Cardiac muscle cell (in vitro differentiated cells and primary cell): ENCODE measurements at regions not wholly inside any gene's neighbourhood (a gene's known extent, or its start where the extent isn't known, plus 50 kb on each side); places are given as distances from the start of the nearest gene placed in this dataset.

Experiments
- DNase-seq, 2 donors: peaks; one replicate each; pipeline versions ENCODE4 v3.0.0 to v3.0.0-alpha.2; 2010 to 2017; ENCODE audit warnings: low read depth in 1 of 2, low spot score in 1 of 2
- H3K27ac ChIP-seq: fragments of 200-600 bp; sonication (generic); 2 replicates; pipeline ENCODE4 v1.5.1; 2016
- H3K27me3 ChIP-seq: fragments of 200-600 bp; sonication (generic); 2 replicates; pipeline ENCODE4 v1.6.0; 2016; ENCODE audit warnings: control low read depth
- H3K36me3 ChIP-seq: fragments of 200-600 bp; sonication (generic); 2 replicates; pipeline ENCODE4 v1.5.1; 2016; ENCODE audit warnings: control low read depth
- H3K4me1 ChIP-seq: fragments of 200-600 bp; sonication (generic); 2 replicates; pipeline ENCODE4 v1.8.1; 2017; ENCODE audit warnings: low read depth, mild to moderate bottlenecking, mixed run types
- H3K4me3 ChIP-seq: fragments of 200-600 bp; sonication (generic); 2 replicates; pipeline ENCODE4 v1.5.1; 2016; ENCODE audit warnings: mild to moderate bottlenecking
- H3K9me3 ChIP-seq: fragments of 200-600 bp; sonication (generic); 2 replicates; pipeline ENCODE4 v1.5.1; 2017; ENCODE audit warnings: low read depth, mild to moderate bottlenecking, control low read depth
- TF ChIP-seq, protein P1 (sequence below): IDR thresholded peaks from 2 replicates; pipeline ENCODE4 v1.5.1; 2012; ENCODE audit warnings: low read depth, mild to moderate bottlenecking, low read length

DNA sequence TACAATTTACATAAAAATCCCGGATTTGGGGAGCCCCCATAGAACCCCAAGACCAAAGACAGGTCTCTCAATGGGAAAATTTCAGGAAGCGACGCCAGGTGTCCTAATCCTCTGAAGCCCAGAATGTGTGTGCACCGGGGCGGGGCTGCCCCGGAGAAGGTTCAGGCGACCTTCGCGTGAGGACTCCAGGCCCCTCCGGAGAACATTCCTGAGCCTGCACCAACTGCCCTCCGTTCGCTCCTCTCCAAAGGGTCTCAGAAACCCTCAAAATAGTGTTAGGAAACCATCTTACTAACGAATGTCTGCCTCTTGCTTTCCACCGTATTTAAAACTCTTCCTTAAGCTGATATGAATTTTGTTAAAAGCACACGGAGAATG, 78.5 kb upstream of the INSIG1 start:
- peaks cover 2% of the 10 kb centered on the region for H3K4me1 ChIP-seq
- TF ChIP-seq, protein P1, sequence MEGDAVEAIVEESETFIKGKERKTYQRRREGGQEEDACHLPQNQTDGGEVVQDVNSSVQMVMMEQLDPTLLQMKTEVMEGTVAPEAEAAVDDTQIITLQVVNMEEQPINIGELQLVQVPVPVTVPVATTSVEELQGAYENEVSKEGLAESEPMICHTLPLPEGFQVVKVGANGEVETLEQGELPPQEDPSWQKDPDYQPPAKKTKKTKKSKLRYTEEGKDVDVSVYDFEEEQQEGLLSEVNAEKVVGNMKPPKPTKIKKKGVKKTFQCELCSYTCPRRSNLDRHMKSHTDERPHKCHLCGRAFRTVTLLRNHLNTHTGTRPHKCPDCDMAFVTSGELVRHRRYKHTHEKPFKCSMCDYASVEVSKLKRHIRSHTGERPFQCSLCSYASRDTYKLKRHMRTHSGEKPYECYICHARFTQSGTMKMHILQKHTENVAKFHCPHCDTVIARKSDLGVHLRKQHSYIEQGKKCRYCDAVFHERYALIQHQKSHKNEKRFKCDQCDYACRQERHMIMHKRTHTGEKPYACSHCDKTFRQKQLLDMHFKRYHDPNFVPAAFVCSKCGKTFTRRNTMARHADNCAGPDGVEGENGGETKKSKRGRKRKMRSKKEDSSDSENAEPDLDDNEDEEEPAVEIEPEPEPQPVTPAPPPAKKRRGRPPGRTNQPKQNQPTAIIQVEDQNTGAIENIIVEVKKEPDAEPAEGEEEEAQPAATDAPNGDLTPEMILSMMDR: no peak
- H3K27ac ChIP-seq: no peak overlapping the region
- no peaks in the 10 kb centered on the region for H3K27me3 ChIP-seq
- H3K36me3 ChIP-seq: no peaks in the 10 kb centered on the region
- H3K9me3 ChIP-seq: no peaks in the 10 kb centered on the region
- no peak overlapping the region for H3K4me3 ChIP-seq
- DNase-seq: no peak

DNA sequence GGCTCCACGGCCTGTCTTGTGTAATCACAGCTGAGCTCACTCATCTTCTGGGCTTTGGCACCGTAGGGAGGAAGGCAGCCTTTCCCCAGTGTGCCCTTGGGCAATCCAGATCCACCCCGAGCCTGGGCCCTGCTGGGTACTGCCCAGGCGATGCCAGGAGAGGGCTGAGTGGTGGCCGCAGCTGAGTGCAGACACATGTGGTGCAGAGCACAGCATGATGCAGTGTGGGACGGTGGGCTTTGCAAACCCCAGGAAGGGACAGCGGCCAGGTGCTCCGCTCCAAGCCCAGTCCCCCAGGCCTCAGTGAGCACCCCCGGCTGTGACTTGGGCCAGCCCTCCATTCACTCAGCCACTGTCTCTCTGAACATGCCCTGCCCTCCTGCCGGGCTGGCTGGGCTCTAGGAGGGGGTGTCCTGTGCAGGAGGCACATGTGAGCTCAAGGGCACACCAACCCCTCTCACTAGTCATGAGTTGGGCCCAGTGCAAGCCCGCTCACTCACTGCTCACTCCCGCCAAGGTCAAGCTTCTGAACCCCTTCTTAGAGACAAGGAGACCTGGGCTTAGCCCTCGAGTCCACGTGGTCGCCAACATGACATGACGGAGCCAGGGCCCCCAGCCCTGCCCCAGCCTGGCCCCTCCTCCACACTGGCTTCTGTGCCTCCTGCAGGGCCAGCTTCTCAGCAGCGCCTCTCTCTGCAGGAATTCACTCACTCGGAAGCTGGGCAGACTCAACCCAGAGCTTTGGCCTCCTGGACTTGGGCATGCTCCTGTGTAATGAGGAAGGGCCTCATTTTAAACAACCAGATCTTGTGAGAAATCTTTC, 77.5 kb upstream of the INSIG1 start:
- Histone ChIP-seq H3K4me3 (no peak overlapping the region), H3K36me3 (no peaks in the 10 kb centered on the region), H3K4me1 (peaks cover 9% of the 10 kb centered on the region), H3K27ac (no peak overlapping the region), H3K27me3 (no peaks in the 10 kb centered on the region), H3K9me3 (no peaks in the 10 kb centered on the region)
- TF ChIP-seq, protein P1: no peak
- DNase-seq: no peak

DNA sequence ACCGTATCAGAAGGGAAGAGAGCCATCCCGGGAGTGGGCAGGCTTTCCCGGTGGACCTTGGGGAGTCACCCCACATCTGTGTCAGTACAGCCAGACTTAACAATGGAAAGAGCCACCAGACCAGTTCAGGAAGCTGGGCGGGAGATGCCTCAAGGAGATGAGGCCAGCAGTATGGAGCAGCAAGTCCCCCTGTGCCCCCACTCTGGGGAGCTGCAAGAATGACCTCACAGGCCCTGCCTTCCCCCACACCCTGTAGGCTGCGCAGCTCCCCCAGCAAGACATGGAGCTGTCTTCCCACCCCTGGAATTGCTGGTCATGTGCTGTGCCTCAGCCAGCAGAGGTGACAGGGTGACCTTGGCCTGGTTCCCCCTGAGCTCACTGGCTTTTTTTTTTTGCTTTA, 76.8 kb upstream of the INSIG1 start:
- TF ChIP-seq, protein P1: no peak

DNA sequence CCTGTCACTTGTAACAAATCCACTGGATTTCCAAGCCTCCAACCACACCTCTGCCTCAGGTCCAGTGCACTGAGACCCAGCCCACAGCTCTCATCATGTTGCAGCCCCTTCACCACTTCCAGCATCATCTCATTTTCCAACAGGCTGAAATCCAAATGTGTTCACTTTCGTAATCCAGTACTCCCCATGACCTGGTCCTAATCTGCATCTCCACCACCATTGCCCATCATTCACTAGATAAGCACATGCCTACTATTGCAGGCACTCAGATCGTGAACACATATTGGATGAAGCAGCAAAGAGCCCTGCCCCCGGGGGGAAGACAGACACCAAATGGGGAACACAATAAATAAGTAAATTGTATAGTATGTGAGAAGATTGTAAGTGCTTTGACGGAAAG, 76.1 kb upstream of the INSIG1 start:
- Histone ChIP-seq H3K27me3 (no peaks in the 10 kb centered on the region), H3K9me3 (no peaks in the 10 kb centered on the region), H3K4me3 (no peak overlapping the region), H3K4me1 (peaks cover 9% of the 10 kb centered on the region), H3K27ac (no peak overlapping the region), H3K36me3 (no peaks in the 10 kb centered on the region)
- TF ChIP-seq, protein P1: no peak
- DNase-seq: no peak

More for the DNA sequence above, 76.8 kb upstream of the INSIG1 start:
- H3K36me3 ChIP-seq: no peaks in the 10 kb centered on the region
- H3K4me1 ChIP-seq: peaks cover 9% of the 10 kb centered on the region
- no peaks in the 10 kb centered on the region for H3K27me3 ChIP-seq
- H3K27ac ChIP-seq: no peak overlapping the region
- no peaks in the 10 kb centered on the region for H3K9me3 ChIP-seq
- H3K4me3 ChIP-seq: no peak overlapping the region
- DNase-seq: no peak

DNA sequence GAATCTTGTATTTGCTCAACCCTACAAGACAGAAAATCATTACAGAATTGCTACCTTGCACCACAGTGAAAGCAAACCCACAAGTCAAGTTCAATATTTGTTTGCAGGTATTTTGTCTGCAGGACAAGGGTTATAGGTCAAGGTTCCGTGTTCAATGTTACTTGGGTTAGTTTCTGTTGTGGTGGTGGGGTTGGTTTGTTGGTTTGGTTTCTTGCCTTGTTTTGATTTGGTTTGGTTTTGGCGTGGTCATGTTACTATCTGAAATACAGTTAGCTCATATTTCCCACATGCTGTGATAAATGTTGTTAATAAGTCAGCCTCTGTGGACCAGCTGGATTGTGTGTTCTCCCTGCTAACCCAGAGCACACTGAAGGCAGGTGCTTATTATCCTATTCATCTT, 75.6 kb upstream of the INSIG1 start:
- H3K4me3 ChIP-seq: no peak overlapping the region
- TF ChIP-seq, protein P1: no peak
- H3K36me3 ChIP-seq: no peaks in the 10 kb centered on the region
- no peaks in the 10 kb centered on the region for H3K9me3 ChIP-seq
- no peaks in the 10 kb centered on the region for H3K27me3 ChIP-seq
- DNase-seq: no peak
- H3K4me1 ChIP-seq: peaks cover 9% of the 10 kb centered on the region
- no peak overlapping the region for H3K27ac ChIP-seq
